Neuronal stem cell (in vitro differentiated cells): ENCODE measurements at regions not wholly inside any gene's neighbourhood (a gene's known extent, or its start where the extent isn't known, plus 50 kb on each side); places are given as distances from the start of the nearest gene placed in this dataset.

Experiments used
- DNase-seq: peaks from one replicate; pipeline ENCODE4 v3.0.0-alpha.2; 2013; ENCODE audit warnings: low spot score
- H2AFZ ChIP-seq: one replicate; pipeline ENCODE4 v1.6.1; 2013; ENCODE audit warnings: mild to moderate bottlenecking, low read length, inconsistent platforms
- H2AK5ac ChIP-seq: 2 replicates; pipeline ENCODE4 v1.6.1; 2013; ENCODE audit warnings: low read depth, mild to moderate bottlenecking, inconsistent platforms, low read length, moderate library complexity, mixed read lengths
- H2BK120ac ChIP-seq: 2 replicates; pipeline ENCODE4 v1.6.1; 2013; ENCODE audit warnings: low read depth, mild to moderate bottlenecking, inconsistent platforms, low read length, moderate library complexity, mixed read lengths
- H2BK12ac ChIP-seq: one replicate; pipeline ENCODE4 v1.6.1; 2013; ENCODE audit warnings: low read length, inconsistent platforms
- H2BK15ac ChIP-seq: 2 replicates; pipeline ENCODE4 v1.6.1; 2013; ENCODE audit warnings: mild to moderate bottlenecking, low read length, inconsistent platforms, mixed read lengths
- H2BK5ac ChIP-seq: one replicate; pipeline ENCODE4 v1.6.1; 2013; ENCODE audit warnings: inconsistent platforms, mild to moderate bottlenecking, low read length, moderate library complexity
- H3K14ac ChIP-seq: one replicate; pipeline ENCODE4 v1.6.1; 2013; ENCODE audit warnings: low read length, inconsistent platforms
- H3K18ac ChIP-seq: 2 replicates; pipeline ENCODE4 v1.6.1; 2013; ENCODE audit warnings: low read length, inconsistent platforms
- H3K23ac ChIP-seq: 2 replicates; pipeline ENCODE4 v1.6.1; 2013; ENCODE audit warnings: low read depth, mild to moderate bottlenecking, mixed read lengths, low read length, inconsistent platforms; ENCODE audit not compliant: poor library complexity
- H3K27ac ChIP-seq: replicated peaks from 3 replicates; pipeline ENCODE4 v1.5.1; 2013; ENCODE audit warnings: low read length, inconsistent platforms
- H3K27me3 ChIP-seq, 3 experiments: 2 replicates each; pipeline ENCODE4 v1.6.1; 2013; ENCODE audit warnings: low read length in 3 of 3, mild to moderate bottlenecking in 2 of 3, inconsistent platforms in 1 of 3, low read depth in 1 of 3, mixed read lengths in 1 of 3, moderate library complexity in 1 of 3; ENCODE audit not compliant: control insufficient read depth in 3 of 3, insufficient read depth in 3 of 3
- H3K36me3 ChIP-seq, 2 donors: replicated peaks in 1 of 2; 2 replicates each; pipeline ENCODE4 v1.6.1; 2013; ENCODE audit warnings: low read length in 2 of 2; ENCODE audit not compliant: control insufficient read depth in 2 of 2, insufficient read depth in 2 of 2
- H3K4ac ChIP-seq: 2 replicates; pipeline ENCODE4 v1.6.1; 2013; ENCODE audit warnings: inconsistent platforms, mild to moderate bottlenecking, low read length, moderate library complexity
- H3K4me1 ChIP-seq, 2 donors: 1 replicate in 1 of 2; 2 replicates in 1 of 2; pipeline ENCODE4 v1.6.1; 2013; ENCODE audit warnings: low read length in 2 of 2, low read depth in 1 of 2; ENCODE audit not compliant: control insufficient read depth in 2 of 2, insufficient read depth in 1 of 2
- H3K4me2 ChIP-seq: one replicate; pipeline ENCODE4 v1.6.1; 2013; ENCODE audit warnings: mild to moderate bottlenecking, low read length, inconsistent platforms; ENCODE audit not compliant: insufficient read depth, poor library complexity, severe bottlenecking
- H3K4me3 ChIP-seq, 2 donors: 2 replicates each; pipeline ENCODE4 v1.5.1; 2013; ENCODE audit warnings: low read length in 2 of 2, mild to moderate bottlenecking in 2 of 2, inconsistent platforms in 1 of 2, moderate library complexity in 1 of 2
- H3K79me1 ChIP-seq: one replicate; pipeline ENCODE4 v1.6.1; 2013; ENCODE audit warnings: low read depth, mild to moderate bottlenecking, inconsistent platforms, low read length, moderate library complexity
- H3K9ac ChIP-seq: one replicate; pipeline ENCODE4 v1.6.1; 2013; ENCODE audit warnings: mild to moderate bottlenecking, low read depth, low read length, inconsistent platforms; ENCODE audit not compliant: poor library complexity
- H3K9me3 ChIP-seq, 2 donors: replicated peaks in 1 of 2; 2 replicates each; pipeline versions ENCODE3 to v1.6.1; 2013; ENCODE audit warnings: low read length in 2 of 2, mild to moderate bottlenecking in 2 of 2, inconsistent platforms in 1 of 2, low read depth in 1 of 2, mixed read lengths in 1 of 2, moderate library complexity in 1 of 2; ENCODE audit not compliant: control insufficient read depth in 2 of 2, insufficient read depth in 1 of 2
- H4K8ac ChIP-seq: one replicate; pipeline ENCODE4 v1.6.1; 2013; ENCODE audit warnings: low read depth, mild to moderate bottlenecking, inconsistent platforms, low read length, moderate library complexity
- H4K91ac ChIP-seq: one replicate; pipeline ENCODE4 v1.6.1; 2013; ENCODE audit warnings: low read length, low read depth, mild to moderate bottlenecking, inconsistent platforms; ENCODE audit not compliant: poor library complexity
- WGBS, 2 donors: extraction: QIAGEN DNeasy Blood & Tissue Kit; methylation state at CpG; one replicate each; pipeline ENCODE4 v1.1.7; 2013; ENCODE audit warnings: missing lambda C conversion rate in 2 of 2, mixed read lengths in 1 of 2; ENCODE audit not compliant: insufficient read length in 2 of 2, insufficient replicate concordance in 1 of 2; ENCODE audit errors: extremely low coverage in 2 of 2; 5-methylcytosine and 5-hydroxymethylcytosine counted together

- no peak for DNase-seq
- no peak overlapping the region for H3K4me2 ChIP-seq
- H2BK12ac ChIP-seq = no peak overlapping the region
- no peak overlapping the region for H2AK5ac ChIP-seq
- WGBS, 2 donors = no CpG with 5 or more reads among the region's 2 CpGs
- no peaks in the 10 kb centered on the region for H3K9me3 ChIP-seq
- no peak overlapping the region for H4K91ac ChIP-seq
- no peaks in the 10 kb centered on the region for H3K4me1 ChIP-seq
- no peak overlapping the region for H2BK5ac ChIP-seq
- no peaks in the 10 kb centered on the region for H3K27me3 ChIP-seq
- H3K18ac ChIP-seq = no peak overlapping the region
- H3K23ac ChIP-seq = no peak overlapping the region
- H3K79me1 ChIP-seq = no peaks in the 10 kb centered on the region
- H3K27ac ChIP-seq = no peak overlapping the region
- H4K8ac ChIP-seq = no peak overlapping the region
- no peak overlapping the region for H2BK120ac ChIP-seq
- H2AFZ ChIP-seq = no peak overlapping the region
- no peaks in the 10 kb centered on the region for H3K36me3 ChIP-seq
- no peak overlapping the region for H3K4me3 ChIP-seq
- H3K9ac ChIP-seq = no peak overlapping the region
- no peak overlapping the region for H2BK15ac ChIP-seq
- H3K4ac ChIP-seq = no peak overlapping the region
- no peak overlapping the region for H3K14ac ChIP-seq
Measured at GRCh38 chr20:12317433-12317832, 399.7 kb downstream of the BTBD3 start.

GRCh38 chr20:12318043-12318442 lies 400.4 kb downstream of the BTBD3 start:
- Histone ChIP-seq H3K4me2 (no peak overlapping the region), H4K8ac (no peak overlapping the region), H2BK5ac (no peak overlapping the region), H3K9me3 (no peaks in the 10 kb centered on the region), H3K4me1 (no peaks in the 10 kb centered on the region), H3K18ac (no peak overlapping the region), H3K79me1 (no peaks in the 10 kb centered on the region), H2BK12ac (no peak overlapping the region), H3K14ac (no peak overlapping the region), H2BK120ac (no peak overlapping the region), H2AFZ (no peak overlapping the region), H3K4ac (no peak overlapping the region), H3K27me3 (no peaks in the 10 kb centered on the region), H3K9ac (no peak overlapping the region), H3K4me3 (no peak overlapping the region), H3K27ac (no peak overlapping the region), H3K36me3 (no peaks in the 10 kb centered on the region), H2BK15ac (no peak overlapping the region), H3K23ac (no peak overlapping the region), H4K91ac (no peak overlapping the region), H2AK5ac (no peak overlapping the region)
- WGBS, 2 donors = no CpG with 5 or more reads among the region's 5 CpGs
- no peak for DNase-seq

- H2AFZ ChIP-seq = no peak overlapping the region
- no peaks in the 10 kb centered on the region for H3K79me1 ChIP-seq
- no peak overlapping the region for H2BK5ac ChIP-seq
- H3K9me3 ChIP-seq = no peaks in the 10 kb centered on the region
- no CpG with 5 or more reads among the region's 2 CpGs for WGBS, 2 donors
- H3K4ac ChIP-seq = no peak overlapping the region
- H2BK15ac ChIP-seq = no peak overlapping the region
- H3K14ac ChIP-seq = no peak overlapping the region
- H3K4me3 ChIP-seq = no peak overlapping the region
- no peak overlapping the region for H4K91ac ChIP-seq
- no peak overlapping the region for H2BK120ac ChIP-seq
- no peak for DNase-seq
- no peak overlapping the region for H2AK5ac ChIP-seq
- H3K27me3 ChIP-seq = no peaks in the 10 kb centered on the region
- H3K9ac ChIP-seq = no peak overlapping the region
- no peaks in the 10 kb centered on the region for H3K36me3 ChIP-seq
- no peak overlapping the region for H3K23ac ChIP-seq
- H3K4me2 ChIP-seq = no peak overlapping the region
- no peak overlapping the region for H3K18ac ChIP-seq
- H2BK12ac ChIP-seq = no peak overlapping the region
- no peak overlapping the region for H4K8ac ChIP-seq
- no peak overlapping the region for H3K27ac ChIP-seq
- no peaks in the 10 kb centered on the region for H3K4me1 ChIP-seq
Measured at GRCh38 chr20:12321736-12322135, 404.0 kb downstream of the BTBD3 start.

- no peak overlapping the region for H3K14ac ChIP-seq
- no peak overlapping the region for H3K27ac ChIP-seq
- peaks cover 0 to 2% of the 10 kb centered on the region in 2 donors for H3K9me3 ChIP-seq
- H4K91ac ChIP-seq = no peak overlapping the region
- no peak for DNase-seq
- no peaks in the 10 kb centered on the region for H3K79me1 ChIP-seq
- WGBS, 2 donors = no CpG with 5 or more reads among the region's 2 CpGs
- H2BK120ac ChIP-seq = no peak overlapping the region
- no peak overlapping the region for H2BK15ac ChIP-seq
- H2BK5ac ChIP-seq = no peak overlapping the region
- no peak overlapping the region for H3K23ac ChIP-seq
- H3K4ac ChIP-seq = no peak overlapping the region
- no peak overlapping the region for H3K9ac ChIP-seq
- H3K36me3 ChIP-seq = no peaks in the 10 kb centered on the region
- no peak overlapping the region for H3K4me2 ChIP-seq
- no peak overlapping the region for H3K4me3 ChIP-seq
- H2AK5ac ChIP-seq = no peak overlapping the region
- no peaks in the 10 kb centered on the region for H3K27me3 ChIP-seq
- H2BK12ac ChIP-seq = no peak overlapping the region
- H2AFZ ChIP-seq = no peak overlapping the region
- no peaks in the 10 kb centered on the region for H3K4me1 ChIP-seq
- no peak overlapping the region for H3K18ac ChIP-seq
- no peak overlapping the region for H4K8ac ChIP-seq
Measured at GRCh38 chr20:12327205-12327604, 409.5 kb downstream of the BTBD3 start.
